ENCODE measurements at regions not wholly inside any gene's neighbourhood (a gene's known extent, or its start where the extent isn't known, plus 50 kb on each side); places are given as distances from the start of the nearest gene placed in this dataset.

GRCh38 chr3:113075588-113075987 lies 84.8 kb downstream of the GTPBP8 start:
- DNase-seq (ENCODE audit: low read depth): no peak
- TF ChIP-seq, protein P1, sequence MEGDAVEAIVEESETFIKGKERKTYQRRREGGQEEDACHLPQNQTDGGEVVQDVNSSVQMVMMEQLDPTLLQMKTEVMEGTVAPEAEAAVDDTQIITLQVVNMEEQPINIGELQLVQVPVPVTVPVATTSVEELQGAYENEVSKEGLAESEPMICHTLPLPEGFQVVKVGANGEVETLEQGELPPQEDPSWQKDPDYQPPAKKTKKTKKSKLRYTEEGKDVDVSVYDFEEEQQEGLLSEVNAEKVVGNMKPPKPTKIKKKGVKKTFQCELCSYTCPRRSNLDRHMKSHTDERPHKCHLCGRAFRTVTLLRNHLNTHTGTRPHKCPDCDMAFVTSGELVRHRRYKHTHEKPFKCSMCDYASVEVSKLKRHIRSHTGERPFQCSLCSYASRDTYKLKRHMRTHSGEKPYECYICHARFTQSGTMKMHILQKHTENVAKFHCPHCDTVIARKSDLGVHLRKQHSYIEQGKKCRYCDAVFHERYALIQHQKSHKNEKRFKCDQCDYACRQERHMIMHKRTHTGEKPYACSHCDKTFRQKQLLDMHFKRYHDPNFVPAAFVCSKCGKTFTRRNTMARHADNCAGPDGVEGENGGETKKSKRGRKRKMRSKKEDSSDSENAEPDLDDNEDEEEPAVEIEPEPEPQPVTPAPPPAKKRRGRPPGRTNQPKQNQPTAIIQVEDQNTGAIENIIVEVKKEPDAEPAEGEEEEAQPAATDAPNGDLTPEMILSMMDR (IDR thresholded peaks at IDR 0.05; ENCODE audit: low read depth, low read length, missing control alignments): no peak

DNA sequence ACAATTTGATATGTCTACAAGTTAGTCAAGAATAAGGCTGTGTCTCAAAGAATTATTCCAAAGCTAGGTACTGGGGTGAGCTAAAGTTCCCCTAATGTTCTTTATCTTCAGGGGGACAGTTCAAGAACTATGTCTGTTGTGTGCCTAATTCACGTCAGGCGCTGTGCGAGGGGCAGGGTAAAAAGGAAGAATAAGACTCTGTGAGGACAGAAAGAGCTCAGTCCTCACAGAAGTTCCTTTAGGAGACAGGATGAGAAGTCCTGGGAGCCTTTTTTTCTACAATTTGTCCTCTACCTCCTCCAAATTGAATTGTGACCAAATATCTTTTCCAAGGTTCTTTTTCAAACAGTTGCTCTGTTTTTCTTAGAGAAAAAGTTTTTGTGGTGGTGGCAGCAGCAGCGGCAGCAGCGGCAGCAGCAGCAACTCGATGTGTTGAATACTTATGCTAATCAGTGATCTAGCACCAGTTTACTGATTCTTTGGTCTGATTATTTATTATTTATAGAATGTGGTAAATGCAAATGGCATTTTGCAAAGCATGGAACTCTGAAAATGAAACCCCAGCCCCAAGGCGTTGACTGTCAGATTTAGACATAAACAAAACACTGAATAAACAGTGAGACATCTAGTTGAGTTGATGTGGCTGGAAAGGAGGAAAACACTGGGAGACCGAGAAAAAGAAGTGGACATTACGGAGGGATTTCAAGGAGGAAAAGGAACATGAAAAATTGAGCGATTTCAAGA lies 88.6 kb downstream of the GTPBP8 start:
- peak overlapping the region; percentile 10; the same call in 1 of the 2 replicates for H3K4me3 ChIP-seq (ENCODE audit: low read depth, low read length)
- peak; percentile 36 for DNase-seq (ENCODE audit: low read depth)
- TF ChIP-seq, protein P1 (IDR thresholded peaks at IDR 0.05; ENCODE audit: low read depth, low read length, missing control alignments): no peak

More at GRCh38 chr3:113075588-113075987, 84.8 kb downstream of the GTPBP8 start:
- no peak overlapping the region for H3K4me3 ChIP-seq (ENCODE audit: low read depth, low read length)

DNA sequence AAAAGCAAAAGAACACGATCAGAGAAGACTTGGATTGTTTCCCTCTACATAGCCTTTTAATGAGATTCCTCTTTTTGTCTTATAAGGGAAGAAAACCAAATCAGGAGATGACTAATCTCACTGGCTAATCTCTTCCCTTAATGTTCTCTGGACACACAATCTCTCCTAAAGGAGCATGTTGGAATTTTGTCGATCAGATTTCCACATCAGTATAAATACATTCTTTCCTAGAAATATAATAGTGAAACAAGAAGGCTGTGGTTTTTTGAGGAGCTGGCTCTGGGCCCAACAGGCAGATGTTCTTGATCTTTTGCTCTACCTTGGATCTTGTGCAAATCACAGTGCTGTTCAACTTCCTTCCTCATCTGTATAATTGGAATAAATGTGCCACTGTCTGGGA lies 94.0 kb downstream of the GTPBP8 start:
- no peak overlapping the region for H3K4me3 ChIP-seq (ENCODE audit: low read depth, low read length)
- no peak for DNase-seq (ENCODE audit: low read depth)
- TF ChIP-seq, protein P1 (IDR thresholded peaks at IDR 0.05; ENCODE audit: low read depth, low read length, missing control alignments): no peak

GRCh38 chr3:113086560-113087461 lies 96.0 kb downstream of the GTPBP8 start:
- TF ChIP-seq, protein P1 (IDR thresholded peaks at IDR 0.05; ENCODE audit: low read depth, low read length, missing control alignments): no peak
- no peak overlapping the region for H3K4me3 ChIP-seq (ENCODE audit: low read depth, low read length)
- DNase-seq (ENCODE audit: low read depth): no peak

GRCh38 chr3:113088616-113089015 lies 97.8 kb downstream of the GTPBP8 start:
- TF ChIP-seq, protein P1 (IDR thresholded peaks at IDR 0.05; ENCODE audit: low read depth, low read length, missing control alignments): no peak
- no peak for DNase-seq (ENCODE audit: low read depth)

GRCh38 chr3:113091417-113091816 lies 100.6 kb downstream of the GTPBP8 start:
- H3K4me3 ChIP-seq (ENCODE audit: low read depth, low read length): no peak overlapping the region
- DNase-seq (ENCODE audit: low read depth): no peak
- TF ChIP-seq, protein P1 (IDR thresholded peaks at IDR 0.05; ENCODE audit: low read depth, low read length, missing control alignments): no peak

More at GRCh38 chr3:113088616-113089015, 97.8 kb downstream of the GTPBP8 start:
- no peak overlapping the region for H3K4me3 ChIP-seq (ENCODE audit: low read depth, low read length)

All from GM12864 (cell line).